Kidney epithelial cell (primary cell): ENCODE measurements at regions not wholly inside any gene's neighbourhood (a gene's known extent, or its start where the extent isn't known, plus 50 kb on each side); places are given as distances from the start of the nearest gene placed in this dataset.

Experiments used
- DNase-seq: peaks from one replicate; pipeline ENCODE4 v3.0.0-alpha.2; 2010; ENCODE audit warnings: low read depth
- H3K27me3 ChIP-seq: 2 replicates; pipeline ENCODE4 v1.6.0; 2011; ENCODE audit warnings: low read length; ENCODE audit not compliant: control insufficient read depth, insufficient read depth
- H3K36me3 ChIP-seq: 2 replicates; pipeline ENCODE4 v1.5.1; 2011; ENCODE audit warnings: low read length; ENCODE audit not compliant: control insufficient read depth, insufficient read depth
- H3K4me3 ChIP-seq: 2 replicates; pipeline ENCODE4 v1.5.1; 2011; ENCODE audit warnings: low read depth, mild to moderate bottlenecking, control low read depth, low read length
- CTCF ChIP-seq: IDR thresholded peaks from 2 replicates; pipeline ENCODE4 v1.5.1; 2011; ENCODE audit warnings: mild to moderate bottlenecking, moderate library complexity, low read length, control low read depth, inconsistent platforms; ENCODE audit not compliant: insufficient read depth, poor library complexity, severe bottlenecking

GRCh38 chr20:55919956-55920355 lies 85.4 kb downstream of the CBLN4 start:
- H3K4me3 ChIP-seq: no peak overlapping the region
- no peaks in the 10 kb centered on the region for H3K36me3 ChIP-seq
- no peak for TF ChIP-seq CTCF
- H3K27me3 ChIP-seq: no peaks in the 10 kb centered on the region
- DNase-seq: no peak

- TF ChIP-seq CTCF: no peak
- Histone ChIP-seq H3K36me3 (no peaks in the 10 kb centered on the region), H3K27me3 (no peaks in the 10 kb centered on the region), H3K4me3 (no peak overlapping the region)
- DNase-seq: no peak
Observed at GRCh38 chr20:55919319-55919718, 86.0 kb downstream of the CBLN4 start.

DNA sequence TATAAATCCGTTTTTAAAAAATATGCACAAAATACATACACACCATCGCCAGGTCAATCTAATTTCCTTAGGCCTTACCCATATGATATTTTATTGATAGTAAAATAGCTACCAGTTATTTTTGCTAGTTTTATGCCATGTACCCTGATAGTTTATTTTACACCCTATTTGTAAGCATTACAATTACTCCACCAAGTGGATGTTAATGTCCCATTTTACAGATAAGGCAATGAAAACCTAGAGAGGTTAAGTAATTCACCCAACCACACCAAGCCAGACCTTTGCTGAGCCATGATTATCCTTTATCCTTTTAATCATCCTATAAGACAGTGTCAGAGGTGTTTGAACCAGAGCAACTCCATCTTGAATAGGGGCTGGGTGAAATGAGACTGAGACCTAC lies 86.8 kb downstream of the CBLN4 start:
- H3K4me3 ChIP-seq: no peak overlapping the region
- no peak for TF ChIP-seq CTCF
- H3K36me3 ChIP-seq: no peaks in the 10 kb centered on the region
- no peaks in the 10 kb centered on the region for H3K27me3 ChIP-seq
- DNase-seq: no peak

GRCh38 chr20:55893031-55893430 lies 112.3 kb downstream of the CBLN4 start:
- H3K27me3 ChIP-seq: no peaks in the 10 kb centered on the region
- no peak overlapping the region for H3K4me3 ChIP-seq
- no peak for TF ChIP-seq CTCF
- DNase-seq: no peak
- no peaks in the 10 kb centered on the region for H3K36me3 ChIP-seq

DNA sequence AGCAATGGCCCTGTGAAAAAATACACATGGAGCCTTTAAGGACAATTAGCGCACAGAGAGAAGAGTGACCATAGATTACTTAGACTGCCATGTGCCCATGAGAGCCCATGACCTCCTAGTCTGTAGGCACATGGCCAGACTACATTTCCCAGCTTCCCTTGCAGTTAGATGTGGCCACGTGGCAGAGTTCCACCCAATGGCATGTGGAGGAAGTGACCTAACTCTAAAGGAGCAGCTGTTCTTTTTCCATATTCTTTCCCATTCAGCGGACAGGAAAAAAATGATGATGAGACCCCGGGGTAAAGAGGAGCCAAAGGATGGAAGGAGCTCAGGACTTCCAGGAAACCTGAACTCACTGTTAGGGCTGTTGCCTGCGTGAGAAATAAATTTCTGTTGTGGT lies 116.6 kb downstream of the CBLN4 start:
- no peaks in the 10 kb centered on the region for H3K27me3 ChIP-seq
- no peak for TF ChIP-seq CTCF
- no peak for DNase-seq
- no peaks in the 10 kb centered on the region for H3K36me3 ChIP-seq
- no peak overlapping the region for H3K4me3 ChIP-seq

- Histone ChIP-seq H3K36me3 (no peaks in the 10 kb centered on the region), H3K4me3 (no peak overlapping the region), H3K27me3 (no peaks in the 10 kb centered on the region)
- TF ChIP-seq CTCF: no peak
- no peak for DNase-seq
Observed at GRCh38 chr20:55882910-55883309, 122.4 kb downstream of the CBLN4 start.
